Stimulated activated CD4-positive, alpha-beta T cell treated with anti-CD3 and anti-CD28 coated beads, Interleukin-1b, Interleukin-23, amount 100 ng/mL, for 24 hours (primary cell): ENCODE measurements at regions not wholly inside any gene's neighbourhood (a gene's known extent, or its start where the extent isn't known, plus 50 kb on each side); places are given as distances from the start of the nearest gene placed in this dataset.
A peak's percentile ranks its signal among the peaks of the same experiment; 100 is the strongest.
"Not testable (repeated sequence)": the region's sequence is repeated elsewhere in the genome, so short reads cannot be mapped to it uniquely, and the experiment has no call there.

Experiments used
- DNase-seq, 4 experiments: peaks; one replicate each; pipeline ENCODE4 v3.0.0-alpha.2; 2020; ENCODE audit warnings: low read depth in 4 of 4, low spot score in 1 of 4

DNA sequence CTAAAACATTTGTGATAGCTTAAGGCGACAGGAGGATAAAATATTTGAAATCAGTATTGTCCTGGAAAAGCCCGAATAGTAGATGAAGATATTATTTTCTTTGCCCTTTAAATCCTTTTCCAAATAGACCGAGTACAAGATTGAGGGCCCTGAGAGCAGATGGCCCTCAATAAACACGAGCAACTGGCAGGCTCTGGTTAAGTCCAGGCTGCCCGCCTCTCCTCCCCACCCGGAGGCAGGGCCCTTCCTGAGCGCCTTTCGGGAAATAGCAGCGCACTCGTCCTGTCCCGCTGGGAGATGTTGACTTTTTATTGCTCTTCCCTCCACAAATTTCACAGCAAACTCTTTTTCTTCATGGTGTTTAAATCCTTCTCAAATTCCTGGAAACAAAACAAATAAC lies 50.8 kb upstream of the MAX start:
- no peak for DNase-seq

DNA sequence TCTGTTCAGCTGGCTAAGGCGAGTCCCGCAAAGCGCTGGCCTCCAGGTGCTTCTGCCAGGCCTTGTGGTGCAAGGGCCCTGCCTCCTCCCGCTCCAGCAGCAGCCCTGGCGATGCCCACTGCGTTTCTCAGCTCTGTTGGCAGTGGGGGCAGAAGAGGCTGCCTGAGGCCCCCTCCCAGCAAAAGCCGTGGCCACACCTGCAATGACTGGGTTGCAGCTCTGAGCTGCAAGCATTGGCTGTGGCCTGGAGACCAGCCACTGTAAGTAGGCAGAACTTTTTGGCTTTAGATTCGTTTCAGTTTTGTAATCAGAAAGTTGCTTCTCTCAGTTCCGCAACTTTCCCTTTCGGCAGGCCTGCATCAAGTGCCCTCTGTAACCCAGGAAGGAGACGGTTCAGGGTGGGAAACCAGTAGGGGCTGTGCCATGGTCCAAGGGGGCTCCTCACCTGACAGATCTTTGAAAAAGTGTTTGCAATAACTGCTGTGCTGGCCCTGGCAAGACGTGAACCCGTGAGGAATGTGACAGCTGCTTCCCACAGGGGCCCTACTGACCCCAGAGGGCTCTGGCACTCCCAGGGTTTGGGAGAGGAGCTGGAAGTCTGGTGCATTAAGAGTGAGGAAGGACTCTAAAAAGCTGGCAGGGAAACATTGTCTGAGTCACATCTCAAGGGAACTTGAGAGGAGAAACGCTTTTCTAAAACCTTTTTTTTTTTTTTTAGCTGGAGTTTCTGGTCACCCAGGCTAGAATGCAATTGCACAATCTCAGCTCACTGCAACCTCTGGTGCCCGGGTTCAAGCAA lies 54.5 kb upstream of the MAX start:
- DNase-seq: no peak

DNA sequence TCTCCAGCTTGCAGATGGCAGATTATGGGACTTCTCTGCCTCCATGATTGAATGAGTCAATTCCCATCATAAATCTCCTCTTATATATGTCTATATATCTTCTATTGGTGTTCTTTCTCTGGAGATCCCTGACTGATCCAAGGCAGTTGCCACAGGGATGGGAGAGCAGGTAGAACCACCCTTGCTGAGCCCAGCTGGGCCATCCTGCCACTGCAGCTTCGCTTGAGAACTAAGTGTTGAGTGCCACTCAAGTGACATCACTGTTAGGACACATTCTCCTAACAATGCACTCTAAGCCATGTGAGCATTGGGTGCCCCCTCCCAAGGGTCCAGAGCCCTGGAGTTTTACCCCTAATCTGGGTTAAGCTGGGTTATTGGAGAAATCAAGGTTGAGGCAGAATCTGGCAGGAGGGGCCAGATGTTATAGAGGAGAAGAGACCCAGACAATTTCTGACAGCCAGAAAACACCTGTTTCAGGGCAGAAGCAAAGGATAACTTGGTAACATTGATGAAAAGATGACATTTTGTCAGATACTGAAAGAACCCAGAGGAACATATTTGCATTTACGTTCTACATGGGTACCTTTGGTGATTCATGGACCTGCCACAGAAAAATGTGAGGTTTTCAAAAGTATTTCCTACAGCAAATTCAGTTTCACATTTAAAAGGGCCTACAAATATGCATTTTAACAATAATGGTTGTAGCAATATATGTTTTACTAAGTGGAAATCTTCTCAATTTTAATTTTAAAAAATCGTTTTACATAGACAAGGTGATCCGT lies 57.2 kb upstream of the MAX start:
- no peak for DNase-seq

DNA sequence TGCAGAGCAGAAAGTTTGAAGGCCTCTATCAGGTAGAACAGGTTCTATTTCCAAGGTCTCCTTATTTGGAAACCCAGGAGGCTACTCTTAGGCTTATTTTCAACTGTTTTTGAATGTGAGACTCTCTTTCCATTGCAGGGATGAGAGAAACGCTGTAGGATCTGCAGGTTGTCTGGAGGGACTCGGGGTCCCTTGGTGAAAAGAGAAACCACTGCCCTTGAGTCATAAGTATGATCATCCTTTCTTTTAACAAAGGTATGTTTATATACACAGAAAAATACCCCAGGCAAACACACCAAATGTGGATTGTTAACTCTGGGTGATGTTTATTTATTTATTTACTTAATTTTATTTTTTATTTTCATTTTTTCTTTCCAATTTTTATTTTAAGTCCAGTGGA lies 57.8 kb upstream of the MAX start:
- no peak for DNase-seq

- no peak for DNase-seq
Observed at GRCh38 chr14:65162031-65162430, 59.7 kb upstream of the MAX start.

GRCh38 chr14:65164068-65164824 lies 61.9 kb upstream of the MAX start:
- peak in 3 of 4 experiments; percentile 13 to 35 (median 23) for DNase-seq

DNA sequence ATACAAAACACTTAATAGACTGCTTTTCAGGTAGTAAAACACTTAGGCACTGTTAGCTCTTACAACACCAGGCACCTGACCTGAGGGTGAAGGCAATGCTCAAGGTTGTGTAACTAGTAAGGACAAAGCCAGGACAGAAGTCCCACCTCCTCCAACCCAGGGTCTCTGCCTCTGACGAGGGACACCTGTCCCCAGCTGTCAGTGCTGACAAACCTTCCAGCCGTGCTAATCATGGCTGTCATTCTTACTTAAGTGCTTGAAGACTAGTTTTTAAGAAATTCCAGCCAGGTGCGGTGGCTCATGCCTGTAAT lies 62.5 kb upstream of the MAX start:
- DNase-seq: no peak

GRCh38 chr14:65167072-65167645 lies 64.8 kb upstream of the MAX start:
- DNase-seq: no peak

- DNase-seq: no peak
Observed at GRCh38 chr14:65168840-65169239, 66.5 kb upstream of the MAX start.

GRCh38 chr14:65169351-65169750 lies 67.0 kb upstream of the MAX start:
- DNase-seq: no peak

DNA sequence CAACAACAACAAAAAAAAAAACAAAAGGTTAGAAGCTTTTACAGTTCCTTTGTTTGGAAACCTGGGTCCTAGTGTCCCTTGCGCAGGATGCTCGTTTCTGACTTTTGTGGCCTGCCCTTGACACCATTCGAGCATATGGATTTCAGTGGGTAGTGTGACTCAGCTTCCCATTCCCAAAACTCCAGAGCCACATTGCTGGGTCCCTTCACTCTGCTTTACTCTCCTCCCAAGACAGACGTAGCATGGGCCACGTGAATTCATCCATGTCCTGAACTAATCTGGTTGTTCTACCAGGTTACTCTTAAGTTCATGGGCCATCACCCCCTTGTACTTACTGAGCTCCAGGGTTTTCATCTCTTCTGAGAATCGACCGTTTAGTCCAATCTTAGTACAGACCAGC lies 68.0 kb upstream of the MAX start:
- DNase-seq: no peak

DNA sequence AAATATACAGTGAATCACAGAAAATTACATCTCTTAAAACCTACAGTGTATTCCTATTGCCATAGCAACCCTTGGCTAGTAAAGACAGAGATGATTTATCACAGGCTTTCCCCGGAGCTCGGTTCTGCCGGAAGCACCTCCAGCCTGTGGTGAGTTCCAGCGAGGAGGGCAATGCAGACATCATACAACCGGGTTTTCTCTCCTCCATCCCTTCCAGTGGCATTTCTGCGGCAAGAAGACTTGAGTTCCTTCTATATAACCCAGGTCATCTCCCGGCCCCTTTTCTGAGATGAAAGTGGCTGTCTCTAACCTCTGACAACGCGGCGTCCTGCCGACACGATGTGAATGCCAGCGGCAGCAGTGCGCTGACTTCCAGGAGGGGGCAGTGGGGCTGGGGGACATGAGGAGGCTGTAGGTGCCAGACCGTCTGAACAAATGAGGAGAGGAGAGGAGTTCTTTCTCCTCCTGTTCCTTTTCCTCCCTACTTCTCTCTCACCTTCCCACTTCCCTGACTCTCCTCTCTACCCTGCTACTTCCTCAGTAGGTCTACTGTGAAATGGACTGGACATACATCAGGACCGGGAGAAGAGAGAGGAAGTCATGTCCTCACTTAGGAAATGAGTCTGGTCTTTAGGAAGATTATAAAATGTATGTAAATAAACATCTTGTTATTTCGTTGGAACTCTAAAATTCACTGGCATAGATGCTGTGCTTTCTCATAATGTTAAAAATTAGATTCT lies 68.6 kb upstream of the MAX start:
- peak in 3 of 4 experiments; percentile 5 to 30 (median 21) for DNase-seq

DNA sequence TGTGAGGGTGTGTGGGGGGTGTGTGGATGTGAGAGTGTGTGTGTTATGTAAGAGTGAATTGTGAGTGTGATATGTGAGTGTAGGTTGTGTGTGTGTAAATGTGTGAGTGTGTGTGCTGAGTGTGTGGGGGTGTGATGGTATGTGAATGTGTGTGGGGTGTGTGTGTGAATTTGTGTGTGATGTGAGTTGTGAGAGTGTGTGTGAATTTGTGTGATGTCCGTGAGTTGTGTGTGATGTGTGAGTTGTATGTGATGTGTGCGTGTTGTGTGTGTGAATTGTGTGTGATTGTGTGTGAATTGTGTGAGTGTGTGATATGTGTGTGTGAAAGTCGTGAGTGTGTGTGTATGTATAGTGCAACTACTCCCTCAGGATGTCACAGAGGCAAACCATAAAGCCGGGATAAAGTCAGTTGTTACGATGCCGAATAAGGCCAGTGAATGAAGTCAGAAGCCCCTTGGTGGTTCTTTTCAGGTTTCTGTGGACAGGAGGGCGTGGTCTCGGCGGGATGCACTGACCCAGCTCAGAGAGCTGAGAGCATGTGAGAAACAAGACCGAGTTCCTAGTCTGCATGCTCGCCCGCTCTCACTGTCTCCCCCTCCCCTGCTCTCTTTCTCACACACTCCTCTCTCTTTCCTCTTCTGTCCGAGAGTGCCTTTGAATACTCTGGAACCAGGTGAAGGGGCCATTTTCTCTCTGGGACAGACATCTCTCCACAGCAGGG lies 71.8 kb upstream of the MAX start:
- DNase-seq: no peak

- no peak for DNase-seq
Observed at GRCh38 chr14:65174783-65175182, 72.5 kb upstream of the MAX start.

- no peak for DNase-seq
Observed at GRCh38 chr14:65177551-65177950, 75.2 kb upstream of the MAX start.

- DNase-seq: not testable (repeated sequence)
Observed at GRCh38 chr14:65179231-65179630, 76.9 kb upstream of the MAX start.

GRCh38 chr14:65179918-65180724 lies 77.8 kb upstream of the MAX start:
- peak in 2 of 4 experiments; percentile 22 to 41 for DNase-seq

DNA sequence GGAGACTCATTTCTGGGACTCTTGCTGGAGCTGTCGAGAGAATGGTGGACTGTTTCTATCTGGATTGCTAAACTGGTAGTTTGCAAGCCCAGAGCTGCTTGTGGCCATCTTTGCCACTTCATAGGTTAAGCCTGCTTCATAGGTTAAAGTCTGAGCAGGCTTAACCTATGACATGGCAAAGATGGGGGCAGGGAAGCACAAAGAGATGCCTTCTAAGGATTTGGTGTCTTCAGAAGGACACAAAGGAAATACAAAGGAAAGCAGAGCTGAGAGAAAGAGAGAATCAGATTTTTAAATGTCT lies 78.4 kb upstream of the MAX start:
- no peak for DNase-seq

DNA sequence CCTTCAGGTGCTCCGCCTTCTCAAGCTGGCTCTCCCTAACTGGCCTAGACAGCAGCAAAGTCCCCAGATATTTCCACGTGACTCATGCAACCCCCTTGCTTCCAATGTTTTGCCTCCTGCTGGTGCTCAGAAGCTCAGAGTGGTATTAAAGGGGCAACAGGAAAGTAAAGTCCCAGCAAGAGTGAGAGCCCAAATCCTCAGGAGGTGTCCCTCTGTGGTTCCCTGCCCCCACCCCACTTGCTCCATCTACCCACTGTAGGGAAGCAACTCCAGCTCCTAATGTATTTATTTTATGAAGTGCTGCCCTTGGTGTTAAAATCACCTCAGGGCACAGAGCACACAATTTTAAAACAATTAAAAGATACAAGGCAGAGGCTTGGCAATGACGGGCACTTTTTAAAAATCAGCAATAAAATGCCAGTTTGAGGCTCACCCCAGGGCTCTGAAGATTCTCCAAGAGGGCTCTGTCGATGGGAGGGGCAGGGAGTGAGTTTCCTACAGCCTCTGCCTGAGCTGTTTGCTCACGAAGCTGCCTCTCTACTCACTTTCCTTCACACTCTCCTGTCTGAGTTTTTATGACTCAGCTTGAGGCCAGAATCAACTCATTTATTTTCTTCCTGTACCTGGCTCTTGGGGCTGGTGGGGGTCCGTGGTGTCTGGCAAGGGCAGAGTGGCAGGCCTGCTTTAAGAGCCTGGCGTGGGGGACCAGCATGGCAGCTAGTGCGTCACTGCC lies 81.9 kb upstream of the MAX start:
- no peak for DNase-seq
